DMS53 treated with DMSO at 0.1 percent for 48 hours (cell line): ENCODE measurements at regions not wholly inside any gene's neighbourhood (a gene's known extent, or its start where the extent isn't known, plus 50 kb on each side); places are given as distances from the start of the nearest gene placed in this dataset.
"Not testable (repeated sequence)": the region's sequence is repeated elsewhere in the genome, so short reads cannot be mapped to it uniquely, and the experiment has no call there.

Experiments
- DNase-seq: peaks from one replicate; lab custom pipeline; 2025; ENCODE audit not compliant: unreplicated experiment; lab: John Stamatoyannopoulos, UW

- no peak for DNase-seq
Observed at GRCh38 chr4:114284629-114285028, 305.2 kb upstream of the ARSJ start.

DNA sequence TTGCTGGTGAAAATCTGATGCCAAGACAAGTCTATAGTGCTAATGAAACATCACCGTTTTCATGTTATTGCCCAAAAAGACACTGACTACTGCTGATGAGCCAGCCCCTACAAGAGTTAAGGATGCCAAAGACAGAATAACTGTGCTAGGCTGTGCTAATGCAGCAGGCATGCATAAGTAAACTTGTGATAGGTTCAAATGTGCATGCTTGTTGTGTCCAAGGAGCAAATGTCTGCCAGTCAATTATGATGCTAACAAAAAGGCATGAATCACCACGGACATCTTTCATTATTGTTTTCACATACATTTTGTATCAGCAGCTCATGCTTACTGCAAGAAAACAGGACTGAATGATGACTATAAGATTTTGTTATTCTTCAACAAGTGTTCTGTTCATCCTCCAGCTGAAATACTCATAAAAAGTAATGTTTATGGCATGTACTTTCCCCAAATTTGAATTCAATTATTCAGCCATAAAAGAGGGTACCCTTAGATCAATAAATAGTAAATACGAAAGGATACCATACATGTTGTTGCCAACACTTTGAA, 306.9 kb upstream of the ARSJ start:
- DNase-seq: no peak

- DNase-seq: peak; percentile 64
Observed at GRCh38 chr4:114287079-114287696, 307.7 kb upstream of the ARSJ start.

DNA sequence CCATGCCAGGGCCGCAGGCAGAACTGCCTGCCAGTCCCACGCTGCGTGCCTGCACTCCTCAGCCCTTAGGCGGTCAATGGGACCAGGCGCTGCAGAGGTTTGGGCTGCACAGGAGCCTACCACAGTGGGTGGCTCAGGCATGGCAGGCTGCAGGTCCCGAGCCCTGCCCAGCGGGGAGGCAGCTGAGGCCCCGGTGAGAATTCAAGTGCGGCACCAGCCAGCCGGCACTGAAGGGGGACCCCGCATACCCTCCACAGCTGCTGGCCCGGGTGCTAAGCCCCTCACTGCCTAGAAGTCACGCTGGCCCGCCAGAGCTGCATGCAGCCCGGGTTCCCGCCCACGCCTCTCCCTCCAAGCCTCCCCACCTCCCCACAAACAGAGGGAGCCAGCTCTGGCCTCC, 302.5 kb upstream of the UGT8 start:
- DNase-seq: no peak

DNA sequence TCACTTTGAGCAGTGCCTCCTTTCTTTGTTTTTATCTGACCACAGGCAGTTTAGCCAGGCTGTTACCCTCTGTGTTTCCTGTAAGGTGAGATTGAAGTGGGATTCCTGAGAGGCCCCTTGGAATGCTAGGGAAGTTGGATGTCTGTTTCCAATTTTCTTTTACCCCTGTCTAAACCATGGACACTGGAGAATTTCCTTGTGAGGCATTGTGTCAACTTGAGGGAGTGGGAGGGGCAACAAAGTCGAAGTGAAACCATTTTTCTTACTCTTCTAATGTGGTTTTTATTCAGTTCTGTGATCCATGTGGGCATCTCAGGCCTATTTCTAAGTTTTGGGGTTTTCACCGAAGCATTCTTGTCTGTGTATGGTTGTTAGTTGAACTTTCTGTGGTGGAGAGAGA, 296.1 kb upstream of the UGT8 start:
- DNase-seq: no peak

DNA sequence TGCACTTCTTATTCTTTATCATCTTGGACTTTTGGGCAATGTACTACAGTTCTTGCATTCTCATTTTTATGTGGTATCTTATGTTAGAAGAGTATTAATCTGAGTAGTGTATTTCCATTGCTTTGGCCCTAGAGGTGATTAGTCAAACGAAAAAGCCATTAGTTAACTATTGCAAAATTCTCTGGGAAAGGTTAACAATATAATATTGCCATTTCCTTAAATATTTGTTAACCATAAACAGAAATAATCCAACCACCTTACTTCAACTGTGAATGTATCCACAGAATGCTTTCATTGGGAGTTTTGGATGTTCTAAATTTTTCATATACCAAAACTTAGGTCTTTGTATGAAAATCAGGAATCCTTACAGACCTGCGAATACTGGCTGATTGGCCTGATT, 294.6 kb upstream of the UGT8 start:
- no peak for DNase-seq

DNA sequence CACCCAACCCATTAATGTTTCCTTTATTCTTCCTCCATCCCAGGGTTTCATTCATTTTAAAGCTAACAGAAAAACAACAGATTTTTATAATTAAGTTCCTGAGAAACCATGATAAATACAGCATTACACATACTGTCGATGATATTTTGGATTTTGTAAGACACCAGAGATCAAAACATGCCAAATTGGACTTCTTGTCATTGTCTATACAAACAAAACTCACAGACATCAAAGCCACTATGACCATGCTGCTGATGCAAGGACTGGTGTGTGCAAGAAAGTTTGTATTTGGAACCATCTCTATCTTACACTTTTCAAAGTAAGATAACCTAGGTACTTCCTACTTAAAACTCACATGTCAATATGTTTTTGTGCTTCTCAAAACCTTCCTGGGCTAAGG, 294.0 kb upstream of the UGT8 start:
- DNase-seq: no peak

DNA sequence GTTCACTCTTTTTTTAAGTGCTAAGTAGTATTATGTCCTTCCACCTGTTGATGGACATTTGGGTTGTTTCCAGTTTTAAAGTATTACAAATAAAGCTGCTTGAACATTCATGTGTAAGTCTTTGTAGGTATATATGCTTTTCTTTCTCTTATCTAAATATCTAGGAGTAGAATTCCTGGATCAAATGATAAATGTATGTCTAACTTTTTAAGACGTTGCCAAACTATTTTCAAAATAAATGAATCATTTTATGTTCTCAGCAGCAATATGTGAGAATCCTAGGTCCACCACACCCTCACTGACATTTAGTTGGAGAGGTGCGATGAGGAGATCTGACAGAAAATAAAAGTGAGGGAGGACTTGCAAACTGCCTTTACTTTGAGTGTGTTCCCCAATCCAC, 291.7 kb upstream of the UGT8 start:
- DNase-seq: no peak

DNA sequence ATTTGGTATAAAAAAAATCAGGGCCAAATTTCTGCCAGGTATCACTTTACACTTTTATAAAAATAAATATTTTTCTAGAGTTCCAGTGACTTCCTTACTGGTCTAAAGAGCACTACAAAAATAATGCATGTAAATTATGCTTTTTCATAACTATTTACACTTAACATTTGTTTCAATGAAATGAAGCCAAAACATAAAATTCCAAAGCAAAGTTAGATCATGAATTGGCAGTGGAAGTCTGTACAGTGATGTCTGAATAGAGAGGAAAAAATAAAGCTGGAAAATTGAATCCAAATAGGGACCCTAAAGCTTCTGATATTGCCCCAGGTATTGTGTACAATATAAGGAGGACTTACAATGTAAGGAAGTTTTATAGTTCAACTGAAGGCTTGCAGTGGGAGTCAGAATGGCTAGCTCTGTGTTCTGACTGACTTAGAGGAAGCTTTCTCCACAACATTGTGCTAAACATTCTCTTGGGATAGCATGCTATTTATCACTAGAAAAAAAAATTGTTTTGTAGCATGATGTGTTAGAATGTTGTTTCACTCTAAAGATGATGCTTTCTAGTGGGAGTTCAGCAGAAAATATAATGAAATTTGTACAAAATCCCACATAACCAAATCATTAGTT, 288.2 kb upstream of the UGT8 start:
- DNase-seq: no peak

- DNase-seq: no peak
Observed at GRCh38 chr4:114311787-114312186, 286.8 kb upstream of the UGT8 start.

- DNase-seq: peak; percentile 48
Observed at GRCh38 chr4:114312338-114312737, 286.3 kb upstream of the UGT8 start.

DNA sequence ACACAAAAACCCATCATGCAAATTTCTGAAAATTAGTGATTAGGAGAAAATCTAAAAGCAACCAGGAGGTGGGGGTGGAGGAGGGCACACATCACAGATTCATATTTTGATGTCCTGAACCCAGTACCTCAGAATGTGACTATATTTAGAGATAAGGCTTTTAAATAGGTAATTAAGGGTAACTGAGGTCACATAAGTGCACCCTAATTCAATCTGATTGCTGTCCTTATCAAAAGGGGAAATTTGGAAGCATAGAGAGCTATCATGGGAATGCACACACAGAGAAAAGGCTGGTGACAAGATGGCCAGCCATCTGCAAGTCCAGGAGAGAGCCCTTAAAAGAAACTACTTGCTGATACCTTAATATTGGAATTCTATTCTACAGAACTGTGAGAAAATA, 281.8 kb upstream of the UGT8 start:
- DNase-seq: no peak

- no peak for DNase-seq
Observed at GRCh38 chr4:114317564-114317963, 281.0 kb upstream of the UGT8 start.

- DNase-seq: peak; percentile 26
Observed at GRCh38 chr4:114318309-114318708, 280.3 kb upstream of the UGT8 start.

DNA sequence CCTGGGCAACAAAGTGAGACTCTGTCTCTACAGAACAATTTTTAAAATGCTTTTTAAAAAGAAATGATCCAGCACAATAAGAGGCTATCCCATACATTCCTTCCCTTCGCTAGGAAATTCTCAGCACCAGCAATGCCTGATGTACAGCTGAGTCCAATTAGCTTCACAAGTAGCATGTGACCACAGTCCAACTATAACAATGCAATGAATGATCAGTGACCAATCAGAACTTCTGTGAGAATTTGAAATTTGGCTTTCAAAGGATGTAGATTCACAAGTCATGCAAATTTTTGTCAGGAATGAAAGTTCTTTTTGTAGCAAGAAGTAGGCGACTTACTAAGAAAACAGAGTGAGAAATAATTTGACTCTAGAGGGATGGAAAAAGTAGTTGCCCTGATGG, 278.5 kb upstream of the UGT8 start:
- DNase-seq: no peak

DNA sequence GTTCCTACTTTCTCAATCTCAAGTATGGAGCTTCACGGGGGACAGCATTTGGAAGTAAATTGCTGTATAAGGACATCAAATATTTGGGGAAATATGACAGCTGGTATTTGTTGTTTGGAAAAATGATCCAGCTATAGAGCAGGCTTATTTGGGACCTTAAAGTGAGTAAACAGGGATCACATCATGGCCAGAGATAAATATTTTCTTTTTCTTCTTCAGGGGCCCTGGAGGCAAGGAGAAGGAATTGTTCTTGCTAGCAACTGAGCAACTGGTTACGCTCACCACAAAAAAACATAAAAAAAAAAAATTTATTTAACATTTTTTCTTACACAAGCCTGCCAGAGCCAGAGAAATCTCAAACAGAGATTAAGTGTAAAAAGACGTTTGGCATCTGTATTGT, 277.2 kb upstream of the UGT8 start:
- DNase-seq: no peak

DNA sequence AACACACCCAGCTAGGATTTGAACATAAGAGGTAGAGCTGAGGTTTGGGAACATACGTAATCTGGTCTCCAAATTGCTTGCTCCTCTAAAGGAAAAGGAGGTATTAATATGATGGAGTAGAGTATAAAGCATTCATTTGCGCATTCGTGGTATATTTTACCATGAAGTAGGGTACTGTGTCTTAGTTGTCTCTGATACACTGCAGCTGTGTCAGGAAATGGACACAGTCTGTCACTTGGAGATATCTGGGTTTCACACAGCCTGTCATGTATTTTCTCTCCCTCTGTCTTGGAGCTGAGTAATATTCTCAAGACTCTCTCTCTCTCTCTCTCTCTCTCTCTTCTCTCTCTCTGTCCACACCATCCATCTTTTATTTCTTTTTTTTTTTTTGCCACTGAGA, 274.8 kb upstream of the UGT8 start:
- DNase-seq: no peak

DNA sequence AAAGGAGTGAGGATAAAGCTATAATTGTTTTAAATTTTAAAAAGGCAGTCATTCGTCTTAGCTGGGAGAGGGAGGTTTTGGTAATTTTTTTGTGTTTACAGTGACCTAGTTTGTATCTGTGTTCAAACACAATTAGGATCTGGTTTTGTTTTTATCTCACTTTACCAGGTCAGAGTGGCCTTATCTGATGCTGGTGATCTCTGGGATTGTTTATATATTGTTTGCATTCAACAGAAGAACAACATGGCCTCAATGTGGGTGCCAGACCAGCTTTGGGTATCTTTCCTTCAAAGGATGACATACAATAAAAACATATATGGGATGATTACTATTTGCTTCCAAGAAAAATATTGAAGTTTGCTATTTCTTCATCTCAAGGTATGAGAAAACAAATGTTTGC, 272.2 kb upstream of the UGT8 start:
- DNase-seq: no peak

DNA sequence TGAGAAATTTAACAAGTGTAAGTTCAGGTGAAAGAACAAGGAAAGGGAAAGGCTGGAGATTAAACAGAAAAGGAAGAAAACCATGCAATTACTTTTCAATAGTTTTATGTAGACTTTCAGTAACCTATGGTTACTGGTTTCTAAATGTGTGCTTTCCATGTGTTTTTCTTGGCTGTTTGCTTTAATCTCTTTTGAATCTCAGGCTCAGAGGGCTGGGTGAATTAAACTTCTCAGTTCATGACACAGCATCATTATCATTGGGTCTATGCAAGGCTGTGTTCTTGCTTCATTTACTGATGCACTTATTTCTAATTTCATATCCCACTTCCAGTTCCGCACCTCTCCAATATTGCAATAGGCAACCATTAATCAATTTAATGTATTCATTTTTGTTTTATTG, 266.5 kb upstream of the UGT8 start:
- DNase-seq: no peak

DNA sequence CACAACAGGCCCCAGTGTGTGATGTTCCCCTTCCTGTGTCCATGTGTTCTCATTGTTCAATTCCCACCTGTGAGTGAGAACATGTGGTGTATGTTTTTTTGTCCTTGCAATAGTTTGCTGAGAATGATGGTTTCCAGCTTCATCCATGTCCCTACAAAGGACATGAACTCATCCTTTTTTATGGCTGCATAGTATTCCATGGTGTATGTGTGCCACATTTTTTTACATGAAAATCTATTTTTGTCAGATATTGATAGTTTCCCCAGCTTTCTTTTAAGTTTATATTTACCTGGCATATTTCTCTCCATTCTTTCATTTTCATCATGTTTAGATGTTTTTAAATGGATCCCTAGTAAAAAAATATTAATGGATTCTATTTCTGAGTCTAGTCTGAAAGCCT, 264.2 kb upstream of the UGT8 start:
- not testable (repeated sequence) for DNase-seq

DNA sequence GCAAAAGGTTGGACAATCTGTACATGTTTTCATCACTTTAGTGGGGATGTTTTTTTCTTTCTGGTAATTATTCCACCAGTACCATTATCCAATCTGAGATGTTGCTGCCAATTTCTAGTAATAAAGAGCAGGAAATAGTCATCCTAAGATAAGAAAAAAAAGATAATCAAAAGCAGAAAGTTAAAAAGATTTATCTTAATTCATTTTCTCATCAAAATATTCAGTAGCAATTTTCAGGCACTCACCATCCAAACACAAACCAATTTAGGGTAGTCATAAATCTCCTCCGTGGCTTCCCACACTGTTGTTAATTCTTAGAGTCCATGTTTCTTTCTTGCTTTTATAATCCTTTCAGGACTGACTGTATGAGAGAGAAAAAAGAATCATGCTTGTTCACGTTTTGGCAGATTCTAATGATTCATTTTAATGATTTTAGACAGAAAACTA, 263.7 kb upstream of the UGT8 start:
- DNase-seq: no peak

GRCh38 chr4:114335339-114335738, 263.3 kb upstream of the UGT8 start:
- no peak for DNase-seq

GRCh38 chr4:114343015-114343414, 255.6 kb upstream of the UGT8 start:
- DNase-seq: no peak
